CD14-positive monocyte (primary cell): ENCODE measurements at regions not wholly inside any gene's neighbourhood (a gene's known extent, or its start where the extent isn't known, plus 50 kb on each side); places are given as distances from the start of the nearest gene placed in this dataset.

Experiments
- DNase-seq, 3 donors: peaks; one replicate each; pipeline ENCODE4 v3.0.0-alpha.2; 2011 to 2022
- H2AFZ ChIP-seq: 2 replicates; pipeline ENCODE4 v1.6.0; 2012; ENCODE audit warnings: mild to moderate bottlenecking, low read depth, low read length, inconsistent platforms; ENCODE audit not compliant: insufficient read depth, poor library complexity, severe bottlenecking
- H3K27ac ChIP-seq, 2 donors: 1 replicate in 1 of 2; 2 replicates in 1 of 2; pipeline ENCODE4 v1.5.1; 2012 to 2013; ENCODE audit warnings: low read length in 2 of 2, control low read depth in 1 of 2, inconsistent platforms in 1 of 2, low read depth in 1 of 2, mild to moderate bottlenecking in 1 of 2
- H3K27me3 ChIP-seq, 2 donors: one replicate each; pipeline versions ENCODE4 v1.6.0 to v1.6.1; 2011 to 2013; ENCODE audit warnings: low read length in 2 of 2; ENCODE audit not compliant: control insufficient read depth in 2 of 2, insufficient read depth in 2 of 2
- H3K36me3 ChIP-seq, 2 donors: replicated peaks in 1 of 2; 1 replicate in 1 of 2; 2 replicates in 1 of 2; pipeline versions ENCODE4 v1.5.1 to v1.6.1; 2012 to 2013; ENCODE audit warnings: low read length in 2 of 2, control low read depth in 1 of 2, inconsistent platforms in 1 of 2, mild to moderate bottlenecking in 1 of 2; ENCODE audit not compliant: insufficient read depth in 2 of 2, control insufficient read depth in 1 of 2
- H3K4me1 ChIP-seq, 2 donors: 1 replicate in 1 of 2; 2 replicates in 1 of 2; pipeline versions ENCODE4 v1.5.1 to v1.6.1; 2012 to 2013; ENCODE audit warnings: low read length in 2 of 2, control low read depth in 1 of 2, inconsistent platforms in 1 of 2, mild to moderate bottlenecking in 1 of 2, moderate library complexity in 1 of 2; ENCODE audit not compliant: insufficient read depth in 2 of 2, control insufficient read depth in 1 of 2
- H3K4me2 ChIP-seq: replicated peaks from 2 replicates; pipeline ENCODE3; 2012; ENCODE audit warnings: low read length, moderate library complexity, mild to moderate bottlenecking; ENCODE audit not compliant: poor library complexity, severe bottlenecking; ENCODE audit errors: extremely low read depth
- H3K4me3 ChIP-seq, 3 experiments: fragments of 200-600 bp in 1 of 3; sonication (generic) in 1 of 3; replicated peaks in 1 of 3; 1 replicate in 2 of 3; 2 replicates in 1 of 3; pipeline ENCODE4 v1.5.1; 2011 to 2013; ENCODE audit warnings: low read length in 3 of 3, mild to moderate bottlenecking in 3 of 3, control low read depth in 2 of 3, low read depth in 2 of 3, inconsistent platforms in 1 of 3, moderate library complexity in 1 of 3
- H3K79me2 ChIP-seq: 2 replicates; pipeline ENCODE4 v1.6.0; 2012; ENCODE audit warnings: mild to moderate bottlenecking, control low read depth, inconsistent platforms, low read length, moderate library complexity; ENCODE audit not compliant: insufficient read depth
- H3K9ac ChIP-seq: 2 replicates; pipeline ENCODE4 v1.6.0; 2017; ENCODE audit warnings: low read length, mild to moderate bottlenecking; ENCODE audit not compliant: insufficient read depth, poor library complexity, severe bottlenecking
- H3K9me3 ChIP-seq, 2 donors: replicated peaks in 1 of 2; 1 replicate in 1 of 2; 2 replicates in 1 of 2; pipeline versions ENCODE4 v1.5.1 to v1.6.1; 2012 to 2013; ENCODE audit warnings: low read length in 2 of 2, control low read depth in 1 of 2; ENCODE audit not compliant: control insufficient read depth in 1 of 2, insufficient read depth in 1 of 2
- H4K20me1 ChIP-seq: 2 replicates; pipeline ENCODE4 v1.6.0; 2012; ENCODE audit warnings: mild to moderate bottlenecking, low read length, control low read depth, moderate library complexity; ENCODE audit not compliant: insufficient read depth
- H3K27ac Mint-ChIP-seq, 7 donors: one replicate each; pipeline ENCODE4 v1.8.0; 2020; ENCODE audit warnings: mild to moderate bottlenecking in 7 of 7, mixed read lengths in 7 of 7, moderate library complexity in 6 of 7, inconsistent platforms in 2 of 7
- H3K27me3 Mint-ChIP-seq, 3 donors: one replicate each; pipeline ENCODE4 v1.8.0; 2021 to 2022; ENCODE audit warnings: low read depth in 3 of 3, mild to moderate bottlenecking in 3 of 3, mixed read lengths in 3 of 3, moderate library complexity in 3 of 3, inconsistent platforms in 1 of 3
- H3K36me3 Mint-ChIP-seq, 2 donors: one replicate each; pipeline ENCODE4 v1.8.0; 2020; ENCODE audit warnings: mixed read lengths in 2 of 2, inconsistent platforms in 1 of 2, mild to moderate bottlenecking in 1 of 2
- H3K4me1 Mint-ChIP-seq: one replicate; pipeline ENCODE4 v1.8.0; 2020; ENCODE audit warnings: mild to moderate bottlenecking, mixed read lengths
- H3K4me3 Mint-ChIP-seq, 2 donors: one replicate each; pipeline ENCODE4 v1.8.0; 2020; ENCODE audit warnings: mild to moderate bottlenecking in 2 of 2, mixed read lengths in 2 of 2, moderate library complexity in 1 of 2
- H3K9me3 Mint-ChIP-seq, 7 donors: one replicate each; pipeline ENCODE4 v1.8.0; 2020 to 2022; ENCODE audit warnings: mixed read lengths in 7 of 7, mild to moderate bottlenecking in 6 of 7, moderate library complexity in 6 of 7, inconsistent platforms in 2 of 7
- WGBS: methylation state at CpG from one replicate; pipeline ENCODE4 v1.1.5; 2013; ENCODE audit warnings: missing lambda C conversion rate; ENCODE audit not compliant: insufficient coverage; 5-methylcytosine and 5-hydroxymethylcytosine counted together
- intact Hi-C, 2 donors: fragments of 100-400 bp; cut with micrococcal nuclease; formaldehyde crosslinking; loops; one replicate each; pipeline versions ENCODE4 v1.15.0 to v1.15.1; 2023
- TF ChIP-seq, protein P1 (sequence below): fragments of 200-600 bp; IDR thresholded peaks from one replicate; pipeline ENCODE4 v1.8.0; 2022; ENCODE audit warnings: antibody characterized with exemption, mild to moderate bottlenecking

DNA sequence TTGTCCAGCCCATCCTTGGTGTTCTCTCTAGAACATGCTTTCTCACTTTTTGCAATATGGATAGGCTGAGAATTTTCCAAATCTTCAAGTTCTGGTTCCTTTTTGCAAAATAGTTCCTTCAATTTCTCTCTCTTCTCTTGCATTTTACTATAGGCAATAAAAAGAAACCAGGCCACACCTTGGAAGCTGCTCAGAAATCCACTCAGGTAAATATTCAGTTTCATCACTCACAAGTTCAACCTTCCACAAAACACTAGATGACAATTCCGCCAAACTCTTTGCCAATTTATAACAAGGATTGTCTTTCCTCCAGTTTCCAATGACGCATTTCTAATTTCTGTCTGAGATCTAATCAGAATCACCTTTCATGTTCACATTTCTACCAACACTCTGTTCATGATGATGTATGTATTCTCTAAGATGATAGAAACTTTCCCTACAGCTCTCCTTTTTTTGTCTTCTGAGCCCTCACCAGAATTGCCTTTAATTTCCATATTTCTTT is 204.2 kb upstream of the PIK3R1 start:
- WGBS: 100% methylated on average over 1 of the region's 2 CpGs
- Mint-ChIP-seq H3K9me3 (peaks cover 0 to 5% (median 1%) of the 10 kb centered on the region in 7 donors), H3K36me3 (no peaks in the 10 kb centered on the region), H3K4me3 (no peak overlapping the region), H3K27ac (no peak overlapping the region), H3K4me1 (peaks cover 6% of the 10 kb centered on the region), H3K27me3 (peaks cover 0 to 2% (median 1%) of the 10 kb centered on the region in 3 donors)
- TF ChIP-seq, protein P1, sequence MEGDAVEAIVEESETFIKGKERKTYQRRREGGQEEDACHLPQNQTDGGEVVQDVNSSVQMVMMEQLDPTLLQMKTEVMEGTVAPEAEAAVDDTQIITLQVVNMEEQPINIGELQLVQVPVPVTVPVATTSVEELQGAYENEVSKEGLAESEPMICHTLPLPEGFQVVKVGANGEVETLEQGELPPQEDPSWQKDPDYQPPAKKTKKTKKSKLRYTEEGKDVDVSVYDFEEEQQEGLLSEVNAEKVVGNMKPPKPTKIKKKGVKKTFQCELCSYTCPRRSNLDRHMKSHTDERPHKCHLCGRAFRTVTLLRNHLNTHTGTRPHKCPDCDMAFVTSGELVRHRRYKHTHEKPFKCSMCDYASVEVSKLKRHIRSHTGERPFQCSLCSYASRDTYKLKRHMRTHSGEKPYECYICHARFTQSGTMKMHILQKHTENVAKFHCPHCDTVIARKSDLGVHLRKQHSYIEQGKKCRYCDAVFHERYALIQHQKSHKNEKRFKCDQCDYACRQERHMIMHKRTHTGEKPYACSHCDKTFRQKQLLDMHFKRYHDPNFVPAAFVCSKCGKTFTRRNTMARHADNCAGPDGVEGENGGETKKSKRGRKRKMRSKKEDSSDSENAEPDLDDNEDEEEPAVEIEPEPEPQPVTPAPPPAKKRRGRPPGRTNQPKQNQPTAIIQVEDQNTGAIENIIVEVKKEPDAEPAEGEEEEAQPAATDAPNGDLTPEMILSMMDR: no peak
- Histone ChIP-seq H3K27ac (no peak overlapping the region), H3K4me3 (no peak overlapping the region), H3K79me2 (no peaks in the 10 kb centered on the region), H3K9ac (no peak overlapping the region), H3K9me3 (no peaks in the 10 kb centered on the region), H3K4me1 (no peaks in the 10 kb centered on the region), H3K4me2 (no peak overlapping the region), H4K20me1 (no peaks in the 10 kb centered on the region), H3K36me3 (no peaks in the 10 kb centered on the region), H3K27me3 (no peaks in the 10 kb centered on the region), H2AFZ (no peak overlapping the region)
- intact Hi-C loops: no loop called here
- DNase-seq: no peak

DNA sequence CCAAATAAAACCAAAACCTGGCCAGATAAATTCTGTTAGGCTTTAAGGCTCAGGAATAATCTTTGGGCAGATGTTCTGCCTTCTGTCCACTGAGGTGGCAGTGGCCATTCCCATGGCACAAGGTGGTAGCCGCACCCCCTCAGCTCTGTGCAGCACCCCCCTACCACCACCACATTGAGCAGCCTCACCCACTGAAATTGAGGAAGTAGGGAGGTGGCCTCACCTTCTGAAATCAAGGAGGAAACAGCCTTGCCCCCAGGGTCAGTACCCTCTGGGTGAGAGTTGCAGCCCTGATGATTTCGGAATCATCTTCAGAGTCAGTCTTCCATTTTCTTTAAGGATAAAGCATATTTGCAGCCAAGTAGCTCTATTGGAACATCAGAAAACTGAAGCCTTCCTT is 204.8 kb upstream of the PIK3R1 start:
- Histone ChIP-seq H3K9ac (no peak overlapping the region), H3K79me2 (no peaks in the 10 kb centered on the region), H3K27me3 (no peaks in the 10 kb centered on the region), H2AFZ (no peak overlapping the region), H3K9me3 (no peaks in the 10 kb centered on the region), H3K36me3 (no peaks in the 10 kb centered on the region), H3K4me2 (no peak overlapping the region), H3K27ac (no peak overlapping the region), H3K4me3 (no peak overlapping the region), H3K4me1 (no peaks in the 10 kb centered on the region), H4K20me1 (no peaks in the 10 kb centered on the region)
- Mint-ChIP-seq H3K36me3 (no peaks in the 10 kb centered on the region), H3K27ac (no peak overlapping the region), H3K4me3 (no peak overlapping the region), H3K27me3 (peaks cover 0 to 2% (median 1%) of the 10 kb centered on the region in 3 donors), H3K4me1 (peaks cover 6% of the 10 kb centered on the region), H3K9me3 (peaks cover 0 to 5% (median 1%) of the 10 kb centered on the region in 7 donors)
- WGBS: no CpG with 5 or more reads among the region's 2 CpGs
- TF ChIP-seq, protein P1: no peak
- intact Hi-C loops: no loop called here
- no peak for DNase-seq
